ENCODE measurements at regions not wholly inside any gene's neighbourhood (a gene's known extent, or its start where the extent isn't known, plus 50 kb on each side); places are given as distances from the start of the nearest gene placed in this dataset.

DNA sequence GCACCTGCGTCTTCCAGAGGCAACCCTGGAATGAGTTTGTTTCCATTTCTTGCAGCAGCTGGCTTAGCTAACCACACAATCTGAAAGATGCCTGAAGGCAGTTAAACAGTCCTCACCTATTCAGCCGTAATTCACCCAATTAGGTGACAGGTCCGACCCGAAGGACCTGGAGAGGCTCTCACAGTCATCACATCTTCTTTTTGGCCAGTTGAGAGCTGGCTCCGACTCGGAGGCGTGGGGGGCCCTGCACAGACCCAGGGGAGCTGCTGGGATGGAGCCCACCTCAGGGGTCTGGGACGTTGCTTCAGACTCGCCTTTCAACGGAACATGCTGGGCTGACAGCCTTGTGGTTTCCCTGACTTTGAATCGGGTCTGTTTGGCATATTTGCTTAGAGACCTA is 187.3 kb downstream of the RTP5 start:
- TF ChIP-seq, protein P1, sequence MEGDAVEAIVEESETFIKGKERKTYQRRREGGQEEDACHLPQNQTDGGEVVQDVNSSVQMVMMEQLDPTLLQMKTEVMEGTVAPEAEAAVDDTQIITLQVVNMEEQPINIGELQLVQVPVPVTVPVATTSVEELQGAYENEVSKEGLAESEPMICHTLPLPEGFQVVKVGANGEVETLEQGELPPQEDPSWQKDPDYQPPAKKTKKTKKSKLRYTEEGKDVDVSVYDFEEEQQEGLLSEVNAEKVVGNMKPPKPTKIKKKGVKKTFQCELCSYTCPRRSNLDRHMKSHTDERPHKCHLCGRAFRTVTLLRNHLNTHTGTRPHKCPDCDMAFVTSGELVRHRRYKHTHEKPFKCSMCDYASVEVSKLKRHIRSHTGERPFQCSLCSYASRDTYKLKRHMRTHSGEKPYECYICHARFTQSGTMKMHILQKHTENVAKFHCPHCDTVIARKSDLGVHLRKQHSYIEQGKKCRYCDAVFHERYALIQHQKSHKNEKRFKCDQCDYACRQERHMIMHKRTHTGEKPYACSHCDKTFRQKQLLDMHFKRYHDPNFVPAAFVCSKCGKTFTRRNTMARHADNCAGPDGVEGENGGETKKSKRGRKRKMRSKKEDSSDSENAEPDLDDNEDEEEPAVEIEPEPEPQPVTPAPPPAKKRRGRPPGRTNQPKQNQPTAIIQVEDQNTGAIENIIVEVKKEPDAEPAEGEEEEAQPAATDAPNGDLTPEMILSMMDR (IDR thresholded peaks at IDR 0.05) = no peak
- no peak for TF ChIP-seq EP300 (IDR thresholded peaks at IDR 0.05)

Data from suprapubic skin (tissue), 3 donors.